ENCODE measurements at regions not wholly inside any gene's neighbourhood (a gene's known extent, or its start where the extent isn't known, plus 50 kb on each side); places are given as distances from the start of the nearest gene placed in this dataset.

- H3K79me2 ChIP-seq (ENCODE audit: insufficient read depth, low read depth, low read length): no peaks in the 10 kb centered on the region
- intact Hi-C loops (cut with micrococcal nuclease; ENCODE audit: unreplicated experiment): loop anchor here (5.0 kb wide), 1 partner anchor 339 kb away; no protein-coding TSS in a partner anchor
- TF ChIP-seq CTCF (conservative IDR thresholded peaks at IDR 0.05; ENCODE audit: low read length) (no peak), EZH2phosphoT487 (IDR thresholded peaks at IDR 0.05; ENCODE audit: borderline replicate concordance, low read depth, low read length) (no peak)
These were observed 328.7 kb downstream of the MTX2 start for GRCh38 chr2:176597916-176598315.

GRCh38 chr2:176598351-176598750 is 329.1 kb downstream of the MTX2 start:
- Histone ChIP-seq H3K79me2 (ENCODE audit: insufficient read depth, low read depth, low read length) (no peaks in the 10 kb centered on the region), H3K4me2 (ENCODE audit: low read length) (no peak overlapping the region), H3K36me3 (ENCODE audit: insufficient read depth, low read length) (no peaks in the 10 kb centered on the region), H3K9me2 (ENCODE audit: insufficient read depth, low read length) (no peaks in the 10 kb centered on the region), H3K9me3 (ENCODE audit: low read length) (no peaks in the 10 kb centered on the region), H4K20me1 (ENCODE audit: insufficient read depth, low read length) (no peaks in the 10 kb centered on the region), H3K4me1 (ENCODE audit: insufficient read depth, low read length, poor library complexity, severe bottlenecking) (no peaks in the 10 kb centered on the region), H2AFZ (ENCODE audit: low read length) (no peak overlapping the region), H3K4me3 (ENCODE audit: low read depth, low read length, poor library complexity, severe bottlenecking) (no peak overlapping the region), H3K27ac (ENCODE audit: low read depth, low read length, poor library complexity, severe bottlenecking) (no peak overlapping the region)
- TF ChIP-seq CTCF (conservative IDR thresholded peaks at IDR 0.05; ENCODE audit: low read length) (no peak), EZH2phosphoT487 (IDR thresholded peaks at IDR 0.05; ENCODE audit: borderline replicate concordance, low read depth, low read length) (no peak)
- ChIA-PET CTCF (ENCODE audit: unreplicated experiment) (no interaction called here), POLR2A (interaction anchor here (0.6 kb wide), 1 partner anchor 1598 kb away, joined by 4 read pairs; no protein-coding TSS in a partner anchor)
- BruUV-seq (replicated peaks): no TSS peak
- intact Hi-C loops (cut with micrococcal nuclease; ENCODE audit: unreplicated experiment): loop anchor here (5.0 kb wide), 1 partner anchor 339 kb away; no protein-coding TSS in a partner anchor
- DNase-seq (ENCODE audit: low spot score): no peak

More at GRCh38 chr2:176597916-176598315, 328.7 kb downstream of the MTX2 start:
- Histone ChIP-seq H3K27ac (ENCODE audit: low read depth, low read length, poor library complexity, severe bottlenecking) (no peak overlapping the region), H2AFZ (ENCODE audit: low read length) (no peak overlapping the region), H3K9me3 (ENCODE audit: low read length) (no peaks in the 10 kb centered on the region), H3K9me2 (ENCODE audit: insufficient read depth, low read length) (no peaks in the 10 kb centered on the region), H3K4me1 (ENCODE audit: insufficient read depth, low read length, poor library complexity, severe bottlenecking) (no peaks in the 10 kb centered on the region), H4K20me1 (ENCODE audit: insufficient read depth, low read length) (no peaks in the 10 kb centered on the region), H3K4me3 (ENCODE audit: low read depth, low read length, poor library complexity, severe bottlenecking) (no peak overlapping the region), H3K4me2 (ENCODE audit: low read length) (no peak overlapping the region), H3K36me3 (ENCODE audit: insufficient read depth, low read length) (no peaks in the 10 kb centered on the region)
- ChIA-PET CTCF (ENCODE audit: unreplicated experiment) (no interaction called here), POLR2A (interaction anchor here (0.7 kb wide), 1 partner anchor 496 kb away, joined by 3 read pairs; no protein-coding TSS in a partner anchor)
- DNase-seq (ENCODE audit: low spot score): no peak
- no TSS peak for BruUV-seq (replicated peaks)

GRCh38 chr2:176599796-176600485 is 330.7 kb downstream of the MTX2 start:
- no peak overlapping the region for H2AFZ ChIP-seq (ENCODE audit: low read length)
- no peak for DNase-seq (ENCODE audit: low spot score)
- H4K20me1 ChIP-seq (ENCODE audit: insufficient read depth, low read length): no peaks in the 10 kb centered on the region
- H3K27ac ChIP-seq (ENCODE audit: low read depth, low read length, poor library complexity, severe bottlenecking): no peak overlapping the region
- BruUV-seq (replicated peaks): no TSS peak
- no peaks in the 10 kb centered on the region for H3K36me3 ChIP-seq (ENCODE audit: insufficient read depth, low read length)
- H3K9me2 ChIP-seq (ENCODE audit: insufficient read depth, low read length): no peaks in the 10 kb centered on the region
- no peaks in the 10 kb centered on the region for H3K79me2 ChIP-seq (ENCODE audit: insufficient read depth, low read depth, low read length)
- H3K4me1 ChIP-seq (ENCODE audit: insufficient read depth, low read length, poor library complexity, severe bottlenecking): no peaks in the 10 kb centered on the region
- H3K9me3 ChIP-seq (ENCODE audit: low read length): no peaks in the 10 kb centered on the region
- no peak overlapping the region for H3K4me2 ChIP-seq (ENCODE audit: low read length)
- ChIA-PET POLR2A (no interaction called here), CTCF (ENCODE audit: unreplicated experiment) (no interaction called here)
- no peak overlapping the region for H3K4me3 ChIP-seq (ENCODE audit: low read depth, low read length, poor library complexity, severe bottlenecking)
- no peak for TF ChIP-seq EZH2phosphoT487 (IDR thresholded peaks at IDR 0.05; ENCODE audit: borderline replicate concordance, low read depth, low read length)
- TF ChIP-seq CTCF (conservative IDR thresholded peaks at IDR 0.05; ENCODE audit: low read length): no peak
- intact Hi-C loops (cut with micrococcal nuclease; ENCODE audit: unreplicated experiment): loop anchor here (5.0 kb wide), 1 partner anchor 337 kb away; no protein-coding TSS in a partner anchor
